Stomach (tissue), 8 donors: ENCODE measurements at regions not wholly inside any gene's neighbourhood (a gene's known extent, or its start where the extent isn't known, plus 50 kb on each side); places are given as distances from the start of the nearest gene placed in this dataset.
A peak's percentile ranks its signal among the peaks of the same experiment; 100 is the strongest.

Experiments used
- DNase-seq, 2 donors: peaks; one replicate each; pipeline versions ENCODE4 v3.0.0 to v3.0.0-alpha.2; 2013 to 2019
- H3K27ac ChIP-seq, 5 donors: fragments of 200-600 bp in 4 of 5; sonication (generic) in 4 of 5; one replicate each; pipeline ENCODE4 v1.5.1; 2013 to 2019; ENCODE audit warnings: mild to moderate bottlenecking in 1 of 5, moderate library complexity in 1 of 5
- H3K27me3 ChIP-seq, 3 donors: fragments of 200-600 bp; sonication (generic); one replicate each; pipeline ENCODE4 v1.5.1; 2017 to 2019; ENCODE audit warnings: mixed run types in 1 of 3
- H3K36me3 ChIP-seq, 4 donors: fragments of 200-600 bp; sonication (generic); 1 replicate in 3 of 4; 2 replicates in 1 of 4; pipeline ENCODE4 v1.5.1; 2016 to 2019
- H3K4me1 ChIP-seq, 4 donors: fragments of 200-600 bp; sonication (generic); one replicate each; pipeline ENCODE4 v1.5.1; 2016 to 2019
- H3K4me3 ChIP-seq, 4 donors: fragments of 200-600 bp; sonication (generic) in 3 of 4; one replicate each; pipeline ENCODE4 v1.5.1; 2016 to 2019; ENCODE audit warnings: mild to moderate bottlenecking in 1 of 4
- H3K9me3 ChIP-seq, 4 donors: fragments of 200-600 bp; sonication (generic); one replicate each; pipeline ENCODE4 v1.5.1; 2016 to 2019
- EP300 ChIP-seq: sonication (generic); formaldehyde crosslinking; IDR thresholded peaks from one replicate; pipeline ENCODE4 v1.6.1; 2017; ENCODE audit warnings: antibody characterized with exemption
- POLR2A ChIP-seq, 4 donors: fragments of 450-650 bp; IDR thresholded peaks; one replicate each; pipeline ENCODE4 v1.6.1; 2016; ENCODE audit warnings: antibody characterized with exemption in 4 of 4, control low read depth in 2 of 4, mild to moderate bottlenecking in 1 of 4, moderate library complexity in 1 of 4
- POLR2AphosphoS5 ChIP-seq, 3 donors: sonication (generic); formaldehyde crosslinking; IDR thresholded peaks; one replicate each; pipeline ENCODE4 v1.6.1; 2016; ENCODE audit warnings: antibody characterized with exemption in 3 of 3
- WGBS, 5 donors: extraction: QIAGEN DNeasy Blood & Tissue Kit in 3 of 5; methylation state at CpG; one replicate each; pipeline versions ENCODE4 v1.1.5 to v1.1.7; 2013 to 2018; 5-methylcytosine and 5-hydroxymethylcytosine counted together
- intact Hi-C: fragments of 100-400 bp; cut with DNase I; formaldehyde crosslinking; loops from one replicate; pipeline ENCODE4 v1.15.1; 2023; ENCODE audit warnings: low total_unique reads
- TF ChIP-seq, protein P1 (sequence below), 7 experiments: fragments of 450-650 bp in 4 of 7; fragments of 200-600 bp in 3 of 7; sonication (generic) in 3 of 7; IDR thresholded peaks; one replicate each; pipeline ENCODE4 v1.5.1; 2016 to 2019; ENCODE audit warnings: antibody characterized with exemption in 7 of 7, control low read depth in 2 of 7, mild to moderate bottlenecking in 1 of 7
- donor health status: healthy with polysubstance abuse.
- donor health status: Bipolar disorder and iron deficiency.
- donor health status: healthy.

DNA sequence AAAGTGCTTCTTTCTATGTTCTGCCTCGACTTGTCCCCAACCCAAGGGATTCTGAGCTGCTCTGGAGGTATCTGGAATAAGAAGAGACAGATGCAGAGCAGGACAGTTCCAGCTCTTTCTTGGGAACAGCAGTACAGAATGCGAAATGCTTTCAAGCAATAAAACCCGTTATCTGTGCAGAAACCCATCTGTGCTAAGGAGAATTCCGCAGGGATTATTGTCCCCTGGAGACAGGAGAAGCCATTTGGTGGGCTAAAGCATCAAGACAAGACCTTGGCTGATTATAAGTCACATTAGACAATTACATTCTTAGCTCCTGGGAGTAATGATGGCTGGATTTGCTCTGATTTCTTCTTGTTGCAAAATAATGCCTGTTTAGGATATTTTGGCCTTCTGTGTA is 185.4 kb upstream of the GLI2 start:
- DNase-seq, result no peak
- Histone ChIP-seq H3K9me3 (no peaks in the 10 kb centered on the region), H3K4me1 (peaks cover 13 to 34% (median 27%) of the 10 kb centered on the region in 4 donors), H3K36me3 (no peaks in the 10 kb centered on the region), H3K4me3 (no peak overlapping the region), H3K27ac (peak overlapping the region in 2 of 5 donors; percentile 3 to 39), H3K27me3 (no peaks in the 10 kb centered on the region)
- intact Hi-C loops, result no loop called here
- WGBS, 5 donors, result 84 to 92% (median 87%) methylated on average over 4 of the region's 4 CpGs
- TF ChIP-seq EP300, result no peak
- TF ChIP-seq POLR2A (IDR thresholded peaks at IDR 0.05), result no peak
- no peak for TF ChIP-seq POLR2AphosphoS5 (IDR thresholded peaks at IDR 0.05)

DNA sequence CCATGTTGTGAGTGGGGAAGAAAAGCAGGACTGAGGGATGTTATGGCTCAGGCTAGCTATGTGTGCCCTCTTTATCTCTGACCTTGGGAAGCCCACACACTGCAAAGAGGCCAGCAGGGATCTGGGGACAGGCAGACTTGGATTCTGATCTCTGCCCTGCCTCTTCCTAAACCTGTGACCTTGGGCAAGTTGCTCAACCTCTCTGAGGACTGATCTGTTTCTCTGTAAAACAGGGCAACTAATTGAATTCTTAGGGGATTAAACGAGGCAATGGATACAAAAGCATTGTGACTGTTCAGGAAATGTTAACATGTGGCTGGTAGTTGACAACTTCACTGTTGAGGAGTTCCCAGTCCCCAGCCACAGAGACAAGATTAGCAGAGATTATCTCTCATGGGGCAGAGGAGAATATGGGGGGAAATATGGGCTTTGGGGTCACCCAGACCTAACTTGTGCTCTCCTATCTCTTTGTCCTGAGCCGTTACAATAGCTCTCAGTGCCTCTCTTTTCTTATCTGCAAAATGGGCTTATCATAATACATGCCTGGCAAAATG is 184.7 kb upstream of the GLI2 start:
- peak overlapping the region in 1 of 5 donors; percentile 39 for H3K27ac ChIP-seq
- H3K36me3 ChIP-seq, result no peaks in the 10 kb centered on the region
- H3K4me3 ChIP-seq, result no peak overlapping the region
- DNase-seq, result no peak
- H3K27me3 ChIP-seq, result no peaks in the 10 kb centered on the region
- TF ChIP-seq, protein P1, sequence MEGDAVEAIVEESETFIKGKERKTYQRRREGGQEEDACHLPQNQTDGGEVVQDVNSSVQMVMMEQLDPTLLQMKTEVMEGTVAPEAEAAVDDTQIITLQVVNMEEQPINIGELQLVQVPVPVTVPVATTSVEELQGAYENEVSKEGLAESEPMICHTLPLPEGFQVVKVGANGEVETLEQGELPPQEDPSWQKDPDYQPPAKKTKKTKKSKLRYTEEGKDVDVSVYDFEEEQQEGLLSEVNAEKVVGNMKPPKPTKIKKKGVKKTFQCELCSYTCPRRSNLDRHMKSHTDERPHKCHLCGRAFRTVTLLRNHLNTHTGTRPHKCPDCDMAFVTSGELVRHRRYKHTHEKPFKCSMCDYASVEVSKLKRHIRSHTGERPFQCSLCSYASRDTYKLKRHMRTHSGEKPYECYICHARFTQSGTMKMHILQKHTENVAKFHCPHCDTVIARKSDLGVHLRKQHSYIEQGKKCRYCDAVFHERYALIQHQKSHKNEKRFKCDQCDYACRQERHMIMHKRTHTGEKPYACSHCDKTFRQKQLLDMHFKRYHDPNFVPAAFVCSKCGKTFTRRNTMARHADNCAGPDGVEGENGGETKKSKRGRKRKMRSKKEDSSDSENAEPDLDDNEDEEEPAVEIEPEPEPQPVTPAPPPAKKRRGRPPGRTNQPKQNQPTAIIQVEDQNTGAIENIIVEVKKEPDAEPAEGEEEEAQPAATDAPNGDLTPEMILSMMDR (IDR thresholded peaks at IDR 0.05), result no peak
- no peak for TF ChIP-seq POLR2A (IDR thresholded peaks at IDR 0.05)
- TF ChIP-seq POLR2AphosphoS5 (IDR thresholded peaks at IDR 0.05), result no peak
- no peak for TF ChIP-seq EP300
- WGBS, 5 donors, result 31 to 52% (median 50%) methylated on average over 2 of the region's 2 CpGs
- H3K4me1 ChIP-seq, result peaks cover 13 to 34% (median 26%) of the 10 kb centered on the region in 4 donors
- no peaks in the 10 kb centered on the region for H3K9me3 ChIP-seq
- intact Hi-C loops, result no loop called here

DNA sequence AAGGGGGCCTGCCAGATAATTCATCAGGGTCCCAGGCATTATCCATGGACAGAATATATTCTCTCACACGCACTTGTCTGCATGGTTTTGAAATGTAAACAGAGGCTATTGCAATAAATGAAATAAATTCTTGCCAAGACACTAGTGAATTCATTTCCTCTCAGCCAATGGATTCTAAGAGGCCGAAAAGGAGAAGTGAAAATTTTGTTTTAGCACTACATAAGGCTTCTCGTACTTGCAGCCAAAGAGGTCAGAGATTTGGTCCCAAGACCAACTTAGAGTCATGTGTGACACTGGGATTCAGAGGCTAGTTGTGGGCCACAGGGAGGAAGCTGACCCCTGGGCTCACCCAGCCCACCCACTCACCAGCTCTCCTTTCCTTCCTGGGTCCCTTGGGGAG is 184.1 kb upstream of the GLI2 start:
- peaks cover 13 to 32% (median 25%) of the 10 kb centered on the region in 4 donors for H3K4me1 ChIP-seq
- H3K27ac ChIP-seq, result peak overlapping the region in 4 of 5 donors; percentile 58 to 68 (median 62)
- H3K27me3 ChIP-seq, result no peaks in the 10 kb centered on the region
- 33 to 53% (median 46%) methylated on average over 3 of the region's 3 CpGs for WGBS, 5 donors
- no peak overlapping the region for H3K4me3 ChIP-seq
- H3K36me3 ChIP-seq, result no peaks in the 10 kb centered on the region
- TF ChIP-seq EP300, result no peak
- TF ChIP-seq POLR2AphosphoS5 (IDR thresholded peaks at IDR 0.05), result peak in 1 of 3 donors; percentile 11
- TF ChIP-seq POLR2A (IDR thresholded peaks at IDR 0.05), result no peak
- TF ChIP-seq, protein P1 (IDR thresholded peaks at IDR 0.05), result no peak
- intact Hi-C loops, result no loop called here
- no peak for DNase-seq
- H3K9me3 ChIP-seq, result no peaks in the 10 kb centered on the region

DNA sequence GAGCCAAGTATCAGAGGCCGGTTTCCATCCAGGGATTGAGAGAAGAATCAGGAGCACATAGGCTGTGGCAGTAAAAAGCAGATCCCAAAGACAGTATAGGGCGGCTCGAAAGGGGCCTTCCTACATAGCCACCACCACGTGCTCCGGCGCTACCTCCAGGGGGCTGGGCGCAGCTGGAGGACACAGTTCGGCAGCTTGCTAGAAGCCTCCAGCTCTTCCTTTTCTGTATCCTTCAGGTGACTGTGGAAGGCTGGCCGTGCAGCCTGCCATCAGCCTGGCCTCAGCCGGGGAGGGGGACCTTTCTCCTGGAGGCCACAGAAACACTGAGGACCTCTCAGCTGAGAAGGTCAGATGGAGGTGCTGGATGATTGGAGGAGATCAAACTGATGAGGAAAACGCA is 183.6 kb upstream of the GLI2 start:
- H3K36me3 ChIP-seq, result no peaks in the 10 kb centered on the region
- H3K27ac ChIP-seq, result peak overlapping the region; percentile 18 to 68 (median 60)
- intact Hi-C loops, result no loop called here
- DNase-seq, result no peak
- H3K9me3 ChIP-seq, result no peaks in the 10 kb centered on the region
- no peak overlapping the region for H3K4me3 ChIP-seq
- no peak for TF ChIP-seq POLR2AphosphoS5 (IDR thresholded peaks at IDR 0.05)
- no peak for TF ChIP-seq EP300
- TF ChIP-seq, protein P1 (IDR thresholded peaks at IDR 0.05), result no peak
- TF ChIP-seq POLR2A (IDR thresholded peaks at IDR 0.05), result no peak
- no peaks in the 10 kb centered on the region for H3K27me3 ChIP-seq
- 79 to 90% (median 89%) methylated on average over 11 of the region's 11 CpGs for WGBS, 5 donors
- peaks cover 13 to 32% (median 25%) of the 10 kb centered on the region in 4 donors for H3K4me1 ChIP-seq

DNA sequence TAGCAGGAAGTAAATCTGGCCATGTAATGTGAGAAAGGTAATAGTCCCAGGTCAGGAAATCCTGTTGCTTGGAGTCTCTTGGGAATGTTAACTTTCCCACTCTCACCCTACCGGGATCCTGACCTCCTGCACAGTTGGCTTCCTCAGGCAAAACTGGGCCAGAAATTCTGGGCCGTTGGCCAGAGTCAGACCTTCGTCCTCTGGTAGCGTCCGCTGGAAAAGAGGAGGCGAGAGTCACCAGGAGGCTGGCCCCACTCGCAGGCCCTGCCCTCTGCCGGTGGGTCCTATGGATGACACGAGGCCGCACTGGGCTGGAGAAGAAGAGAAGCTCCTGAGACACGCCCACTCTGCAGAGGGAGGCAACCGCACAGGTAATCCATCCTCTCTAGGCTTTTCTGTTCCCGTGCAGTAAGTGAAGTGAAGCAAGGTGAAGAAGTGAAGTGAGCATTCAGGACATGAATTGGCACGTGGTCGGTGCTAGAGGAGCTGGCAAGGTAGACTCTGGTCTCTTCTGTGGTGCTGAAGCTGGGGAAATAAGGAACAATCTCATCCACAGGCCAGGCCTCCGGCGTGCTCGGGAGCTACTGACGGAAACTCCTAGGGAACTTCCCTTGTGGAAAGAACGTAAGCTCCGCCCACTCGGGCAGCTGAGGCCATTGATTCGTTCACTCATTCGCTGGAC is 182.7 kb upstream of the GLI2 start:
- intact Hi-C loops, result no loop called here
- Histone ChIP-seq H3K27me3 (no peaks in the 10 kb centered on the region), H3K27ac (peak overlapping the region; percentile 18 to 68 (median 60)), H3K9me3 (no peaks in the 10 kb centered on the region), H3K4me3 (no peak overlapping the region), H3K4me1 (peaks cover 13 to 37% (median 26%) of the 10 kb centered on the region in 4 donors), H3K36me3 (no peaks in the 10 kb centered on the region)
- peak; percentile 88 to 94 for DNase-seq
- 6 to 11% (median 8%) methylated on average over 21 to 24 of the region's 24 CpGs for WGBS, 5 donors
- peak; percentile 50 to 84 (median 66) for TF ChIP-seq POLR2AphosphoS5 (IDR thresholded peaks at IDR 0.05)
- no peak for TF ChIP-seq POLR2A (IDR thresholded peaks at IDR 0.05)
- TF ChIP-seq, protein P1 (IDR thresholded peaks at IDR 0.05), result peak in 5 of 7 experiments; percentile 48 to 85 (median 56)
- TF ChIP-seq EP300, result peak; percentile 24
